SK-N-SH (cell line): ENCODE measurements at regions not wholly inside any gene's neighbourhood (a gene's known extent, or its start where the extent isn't known, plus 50 kb on each side); places are given as distances from the start of the nearest gene placed in this dataset.

Experiments used
- CTCF ChIA-PET: fragments of 300-600, 350-600 bp; formaldehyde crosslinking; extraction: SDS; loops from one replicate; lab custom pipeline; 2021; lab: Yijun Ruan, JAX
- POLR2A ChIA-PET: fragments of 350-600 bp; sonication (Branson Sonifier 250); formaldehyde crosslinking; extraction: SDS; loops from one replicate; lab custom pipeline; 2020; ENCODE audit warnings: antibody characterized with exemption, inconsistent platforms; lab: Yijun Ruan, JAX
- DNase-seq: peaks from one replicate; pipeline ENCODE4 v3.0.0; 2012
- H2AFZ ChIP-seq: fragments of 200-600 bp; sonication (generic); 2 replicates; pipeline ENCODE4 v1.8.1; 2016; ENCODE audit warnings: antibody characterized with exemption, mild to moderate bottlenecking, low read depth
- H3F3A ChIP-seq: fragments of 200-600 bp; sonication (generic); replicated peaks from 2 replicates; pipeline ENCODE3; 2016; ENCODE audit warnings: antibody characterized with exemption, mild to moderate bottlenecking; ENCODE audit not compliant: insufficient read depth
- H3K27ac ChIP-seq, 2 experiments: fragments of 200-500 bp in 1 of 2; fragments of 200-600 bp in 1 of 2; sonication (Bioruptor generic) in 1 of 2; sonication (generic), shearing (Covaris generic) in 1 of 2; 2 replicates each; pipeline versions ENCODE4 v1.5.1 to v1.6.1; 2014 to 2016; ENCODE audit warnings: low read depth in 2 of 2, inconsistent platforms in 1 of 2, low read length in 1 of 2, mild to moderate bottlenecking in 1 of 2, mixed read lengths in 1 of 2
- H3K27me3 ChIP-seq: fragments of 200-600 bp; sonication (generic), shearing (Covaris generic); 2 replicates; pipeline ENCODE4 v1.6.1; 2016; ENCODE audit warnings: mixed run types; ENCODE audit not compliant: insufficient read depth
- H3K36me3 ChIP-seq, 2 experiments: fragments of 200-500 bp in 1 of 2; fragments of 200-600 bp in 1 of 2; sonication (Bioruptor generic) in 1 of 2; sonication (generic) in 1 of 2; replicated peaks in 1 of 2; 2 replicates each; pipeline versions ENCODE3 to v1.5.1; 2014 to 2016; ENCODE audit warnings: low read length in 1 of 2, mild to moderate bottlenecking in 1 of 2; ENCODE audit not compliant: insufficient read depth in 2 of 2, control insufficient read depth in 1 of 2
- H3K4me1 ChIP-seq, 2 experiments: fragments of 200-500 bp in 1 of 2; fragments of 200-600 bp in 1 of 2; sonication (Bioruptor generic) in 1 of 2; sonication (generic), shearing (Covaris generic) in 1 of 2; 2 replicates each; pipeline versions ENCODE4 v1.5.1 to v1.6.1; 2014 to 2016; ENCODE audit warnings: low read depth in 1 of 2, low read length in 1 of 2, mixed run types in 1 of 2; ENCODE audit not compliant: insufficient read depth in 2 of 2, control insufficient read depth in 1 of 2
- H3K4me2 ChIP-seq: fragments of 200-600 bp; sonication (generic), shearing (Covaris generic); 2 replicates; pipeline ENCODE4 v1.6.1; 2017; ENCODE audit warnings: mixed run types
- H3K4me3 ChIP-seq, 2 experiments: fragments of 200-500 bp in 1 of 2; fragments of 200-600 bp in 1 of 2; sonication (Bioruptor generic) in 1 of 2; sonication (generic), shearing (Covaris generic) in 1 of 2; 2 replicates each; pipeline versions ENCODE4 v1.5.1 to v1.8.1; 2014 to 2016; ENCODE audit warnings: low read depth in 2 of 2, inconsistent platforms in 1 of 2, low read length in 1 of 2, mild to moderate bottlenecking in 1 of 2, mixed read lengths in 1 of 2, moderate library complexity in 1 of 2
- H3K79me2 ChIP-seq: fragments of 200-600 bp; sonication (generic); 2 replicates; pipeline ENCODE4 v1.8.1; 2017; ENCODE audit warnings: mild to moderate bottlenecking; ENCODE audit not compliant: insufficient read depth
- H3K9ac ChIP-seq: fragments of 200-600 bp; sonication (generic); 2 replicates; pipeline ENCODE4 v1.6.1; 2017; ENCODE audit warnings: mixed run types
- H3K9me2 ChIP-seq: fragments of 200-600 bp; sonication (generic); 2 replicates; pipeline ENCODE4 v1.6.1; 2017; ENCODE audit warnings: mixed run types
- H3K9me3 ChIP-seq: fragments of 200-600 bp; sonication (generic); 2 replicates; pipeline ENCODE4 v1.6.1; 2017; ENCODE audit warnings: mixed run types, mild to moderate bottlenecking, moderate library complexity
- H4K20me1 ChIP-seq: fragments of 200-600 bp; sonication (generic); 2 replicates; pipeline ENCODE4 v1.6.1; 2017; ENCODE audit warnings: mild to moderate bottlenecking, mixed run types; ENCODE audit not compliant: insufficient read depth
- CHD2 ChIP-seq: fragments of 150-350 bp; IDR thresholded peaks from 2 replicates; pipeline ENCODE4 v1.6.1; 2018; ENCODE audit warnings: low read length; ENCODE audit not compliant: partially characterized antibody
- ELF1 ChIP-seq: IDR thresholded peaks from 2 replicates; pipeline ENCODE4 v1.4.0; 2012
- EZH2phosphoT487 ChIP-seq: fragments of 200-600 bp; sonication (generic); IDR thresholded peaks from 2 replicates; pipeline ENCODE4 v1.6.1; 2017; ENCODE audit warnings: low read depth, mixed run types, mild to moderate bottlenecking, antibody characterized with exemption, moderate library complexity, borderline replicate concordance
- FOXM1 ChIP-seq: IDR thresholded peaks from 2 replicates; pipeline ENCODE4 v1.4.0; 2012; ENCODE audit warnings: low read depth, mild to moderate bottlenecking
- GABPA ChIP-seq: IDR thresholded peaks from 2 replicates; pipeline ENCODE4 v1.4.0; 2012; ENCODE audit warnings: low read depth, mild to moderate bottlenecking
- JUND ChIP-seq: IDR thresholded peaks from 2 replicates; pipeline ENCODE4 v1.4.0; 2012
- MEF2A ChIP-seq: IDR thresholded peaks from 2 replicates; pipeline ENCODE4 v1.4.0; 2012; ENCODE audit warnings: low read depth, borderline replicate concordance
- MXI1 ChIP-seq: IDR thresholded peaks from 2 replicates; pipeline ENCODE4 v1.6.1; 2012; ENCODE audit warnings: mild to moderate bottlenecking, low read depth, low read length, improper control_type of control experiment
- NFIC ChIP-seq: IDR thresholded peaks from 2 replicates; pipeline ENCODE4 v1.4.0; 2012; ENCODE audit warnings: borderline replicate concordance
- NRF1 ChIP-seq: IDR thresholded peaks from 2 replicates; pipeline ENCODE4 v1.6.1; 2012; ENCODE audit warnings: low read depth, mild to moderate bottlenecking, low read length
- POLR2AphosphoS5 ChIP-seq: IDR thresholded peaks from 2 replicates; pipeline ENCODE4 v1.6.1; 2012; ENCODE audit warnings: low read depth, low read length
- RAD21 ChIP-seq: IDR thresholded peaks from 2 replicates; pipeline ENCODE4 v1.6.1; 2012; ENCODE audit warnings: mild to moderate bottlenecking, low read length
- RCOR1 ChIP-seq: fragments of 150-350 bp; IDR thresholded peaks from 2 replicates; pipeline ENCODE4 v1.6.1; 2017; ENCODE audit warnings: antibody characterized with exemption, low read length
- RFX5 ChIP-seq: IDR thresholded peaks from 2 replicates; pipeline ENCODE4 v1.6.1; 2012; ENCODE audit warnings: mild to moderate bottlenecking, improper control_type of control experiment, low read length
- RXRA ChIP-seq: IDR thresholded peaks from 2 replicates; pipeline ENCODE4 v1.4.0; 2012; ENCODE audit warnings: low read depth, mild to moderate bottlenecking, borderline replicate concordance
- SIN3A ChIP-seq: IDR thresholded peaks from 2 replicates; pipeline ENCODE4 v1.6.1; 2012; ENCODE audit warnings: low read depth, mild to moderate bottlenecking, low read length, moderate library complexity, borderline replicate concordance
- TAF1 ChIP-seq: IDR thresholded peaks from 2 replicates; pipeline ENCODE4 v1.6.1; 2012; ENCODE audit warnings: low read depth, mild to moderate bottlenecking, low read length, moderate library complexity, borderline replicate concordance
- TCF12 ChIP-seq: IDR thresholded peaks from 2 replicates; pipeline ENCODE4 v1.4.0; 2012
- WGBS: methylation state at CpG from one replicate; pipeline ENCODE4 v1.1.6; 2017; ENCODE audit warnings: low lambda C conversion rate; 5-methylcytosine and 5-hydroxymethylcytosine counted together
- TF ChIP-seq, protein P1 (sequence below): fragments of 200-600 bp; sonication (generic); IDR thresholded peaks from 2 replicates; pipeline ENCODE4 v1.6.1; 2017; ENCODE audit warnings: antibody characterized with exemption, mild to moderate bottlenecking, moderate library complexity
- TF ChIP-seq, protein P2 (sequence below): IDR thresholded peaks from 2 replicates; pipeline ENCODE4; 2012
- TF ChIP-seq, protein P3 (sequence below): IDR thresholded peaks from 2 replicates; pipeline ENCODE4 v1.4.0; 2012; ENCODE audit warnings: low read depth
- TF ChIP-seq, protein P4 (sequence below): fragments of 150-350 bp; IDR thresholded peaks from 2 replicates; pipeline ENCODE4 v1.6.1; 2016; ENCODE audit warnings: mild to moderate bottlenecking, low read depth, low read length
- TF ChIP-seq, protein P5 (sequence below): IDR thresholded peaks from 2 replicates; pipeline ENCODE4 v1.4.0; 2012; ENCODE audit warnings: low read depth, borderline replicate concordance

DNA sequence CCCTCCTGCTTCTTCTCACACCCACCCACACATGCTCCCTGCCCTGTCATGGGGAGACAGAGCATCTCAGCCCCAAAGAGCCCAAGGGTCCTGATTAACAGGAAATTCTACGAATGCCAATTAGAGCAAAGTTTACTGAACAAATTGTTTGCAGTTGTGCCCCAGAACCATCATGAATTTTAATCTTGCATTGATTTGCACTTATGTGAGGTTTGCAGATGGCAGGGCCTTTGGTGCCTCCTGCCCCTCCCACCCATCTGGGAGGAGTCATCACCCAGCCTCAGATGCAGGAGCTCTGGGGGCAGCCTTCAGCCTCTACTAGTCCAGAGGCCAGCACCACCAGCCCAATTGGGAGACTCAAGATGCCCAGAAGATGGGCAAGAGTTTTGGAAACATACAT lies 80.8 kb downstream of the PCDH1 start:
- no peak overlapping the region for H3K27ac ChIP-seq
- peaks cover 0 to 13% of the 10 kb centered on the region in 2 experiments; a peak in 2 of 4 replicates for H3K4me1 ChIP-seq
- no peaks in the 10 kb centered on the region for H3K27me3 ChIP-seq
- no peak overlapping the region for H3K9ac ChIP-seq
- no peak for DNase-seq
- H3K9me3 ChIP-seq: no peaks in the 10 kb centered on the region
- TF ChIP-seq SIN3A: no peak
- TF ChIP-seq TCF12: no peak
- no peak for TF ChIP-seq GABPA
- no peak for TF ChIP-seq EZH2phosphoT487
- no peak for TF ChIP-seq NRF1
- TF ChIP-seq, all 33 proteins: peak for 0
- Histone ChIP-seq H3F3A (no peaks in the 10 kb centered on the region), H3K4me3 (no peak overlapping the region), H3K79me2 (no peaks in the 10 kb centered on the region), H3K9me2 (no peaks in the 10 kb centered on the region), H4K20me1 (no peaks in the 10 kb centered on the region), H3K4me2 (no peak overlapping the region), H3K36me3 (no peaks in the 10 kb centered on the region), H2AFZ (no peak overlapping the region)
- ChIA-PET POLR2A (no interaction called here), CTCF (interaction anchor here (2.0 to 3.2 kb wide), 2 partner anchors 18 to 40 kb away, joined by 9 to 14 read pairs; no protein-coding TSS in a partner anchor)
- WGBS: 31% methylated on average over 1 of the region's 1 CpG

DNA sequence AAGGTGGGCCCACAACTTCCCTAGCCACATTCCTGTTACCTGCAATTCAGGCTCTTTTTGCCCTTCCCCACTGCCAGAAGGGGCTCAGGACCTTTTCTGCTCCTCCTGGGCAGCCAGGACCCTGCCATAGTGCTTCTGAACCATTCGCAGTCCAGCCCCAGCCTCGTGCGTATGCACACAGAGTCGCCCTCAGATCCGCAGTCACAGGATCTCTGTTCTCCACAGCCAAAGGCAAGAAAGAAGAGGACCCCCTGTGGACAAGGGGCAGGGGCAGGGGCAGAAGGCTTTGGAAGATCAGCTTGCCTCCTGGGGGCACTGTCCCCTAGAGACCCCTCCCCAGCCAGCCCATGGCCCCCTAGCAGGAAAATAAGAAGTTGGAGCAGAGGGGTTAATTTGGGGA lies 82.8 kb downstream of the PCDH1 start:
- peaks cover 1% of the 10 kb centered on the region; the same call in 1 of the 2 replicates for H3K27me3 ChIP-seq
- H3K9me3 ChIP-seq: no peaks in the 10 kb centered on the region
- H4K20me1 ChIP-seq: no peaks in the 10 kb centered on the region
- no peak overlapping the region for H3K9ac ChIP-seq
- H3K36me3 ChIP-seq: no peaks in the 10 kb centered on the region
- no peak for DNase-seq
- TF ChIP-seq SIN3A (no peak), NFIC (no peak), MEF2A (no peak), JUND (no peak), RAD21 (no peak), RXRA (no peak), FOXM1 (no peak), POLR2AphosphoS5 (no peak), MXI1 (no peak), CHD2 (no peak), TAF1 (no peak), ELF1 (no peak), RFX5 (no peak), RCOR1 (no peak), GABPA (no peak)
- TF ChIP-seq, protein P1, sequence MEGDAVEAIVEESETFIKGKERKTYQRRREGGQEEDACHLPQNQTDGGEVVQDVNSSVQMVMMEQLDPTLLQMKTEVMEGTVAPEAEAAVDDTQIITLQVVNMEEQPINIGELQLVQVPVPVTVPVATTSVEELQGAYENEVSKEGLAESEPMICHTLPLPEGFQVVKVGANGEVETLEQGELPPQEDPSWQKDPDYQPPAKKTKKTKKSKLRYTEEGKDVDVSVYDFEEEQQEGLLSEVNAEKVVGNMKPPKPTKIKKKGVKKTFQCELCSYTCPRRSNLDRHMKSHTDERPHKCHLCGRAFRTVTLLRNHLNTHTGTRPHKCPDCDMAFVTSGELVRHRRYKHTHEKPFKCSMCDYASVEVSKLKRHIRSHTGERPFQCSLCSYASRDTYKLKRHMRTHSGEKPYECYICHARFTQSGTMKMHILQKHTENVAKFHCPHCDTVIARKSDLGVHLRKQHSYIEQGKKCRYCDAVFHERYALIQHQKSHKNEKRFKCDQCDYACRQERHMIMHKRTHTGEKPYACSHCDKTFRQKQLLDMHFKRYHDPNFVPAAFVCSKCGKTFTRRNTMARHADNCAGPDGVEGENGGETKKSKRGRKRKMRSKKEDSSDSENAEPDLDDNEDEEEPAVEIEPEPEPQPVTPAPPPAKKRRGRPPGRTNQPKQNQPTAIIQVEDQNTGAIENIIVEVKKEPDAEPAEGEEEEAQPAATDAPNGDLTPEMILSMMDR: no peak
- TF ChIP-seq, protein P2, sequence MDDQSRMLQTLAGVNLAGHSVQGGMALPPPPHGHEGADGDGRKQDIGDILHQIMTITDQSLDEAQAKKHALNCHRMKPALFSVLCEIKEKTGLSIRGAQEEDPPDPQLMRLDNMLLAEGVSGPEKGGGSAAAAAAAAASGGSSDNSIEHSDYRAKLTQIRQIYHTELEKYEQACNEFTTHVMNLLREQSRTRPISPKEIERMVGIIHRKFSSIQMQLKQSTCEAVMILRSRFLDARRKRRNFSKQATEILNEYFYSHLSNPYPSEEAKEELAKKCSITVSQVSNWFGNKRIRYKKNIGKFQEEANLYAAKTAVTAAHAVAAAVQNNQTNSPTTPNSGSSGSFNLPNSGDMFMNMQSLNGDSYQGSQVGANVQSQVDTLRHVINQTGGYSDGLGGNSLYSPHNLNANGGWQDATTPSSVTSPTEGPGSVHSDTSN: no peak
- TF ChIP-seq, protein P3, sequence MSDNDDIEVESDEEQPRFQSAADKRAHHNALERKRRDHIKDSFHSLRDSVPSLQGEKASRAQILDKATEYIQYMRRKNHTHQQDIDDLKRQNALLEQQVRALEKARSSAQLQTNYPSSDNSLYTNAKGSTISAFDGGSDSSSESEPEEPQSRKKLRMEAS: no peak
- TF ChIP-seq, protein P4, sequence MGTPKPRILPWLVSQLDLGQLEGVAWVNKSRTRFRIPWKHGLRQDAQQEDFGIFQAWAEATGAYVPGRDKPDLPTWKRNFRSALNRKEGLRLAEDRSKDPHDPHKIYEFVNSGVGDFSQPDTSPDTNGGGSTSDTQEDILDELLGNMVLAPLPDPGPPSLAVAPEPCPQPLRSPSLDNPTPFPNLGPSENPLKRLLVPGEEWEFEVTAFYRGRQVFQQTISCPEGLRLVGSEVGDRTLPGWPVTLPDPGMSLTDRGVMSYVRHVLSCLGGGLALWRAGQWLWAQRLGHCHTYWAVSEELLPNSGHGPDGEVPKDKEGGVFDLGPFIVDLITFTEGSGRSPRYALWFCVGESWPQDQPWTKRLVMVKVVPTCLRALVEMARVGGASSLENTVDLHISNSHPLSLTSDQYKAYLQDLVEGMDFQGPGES: no peak
- TF ChIP-seq, protein P5, sequence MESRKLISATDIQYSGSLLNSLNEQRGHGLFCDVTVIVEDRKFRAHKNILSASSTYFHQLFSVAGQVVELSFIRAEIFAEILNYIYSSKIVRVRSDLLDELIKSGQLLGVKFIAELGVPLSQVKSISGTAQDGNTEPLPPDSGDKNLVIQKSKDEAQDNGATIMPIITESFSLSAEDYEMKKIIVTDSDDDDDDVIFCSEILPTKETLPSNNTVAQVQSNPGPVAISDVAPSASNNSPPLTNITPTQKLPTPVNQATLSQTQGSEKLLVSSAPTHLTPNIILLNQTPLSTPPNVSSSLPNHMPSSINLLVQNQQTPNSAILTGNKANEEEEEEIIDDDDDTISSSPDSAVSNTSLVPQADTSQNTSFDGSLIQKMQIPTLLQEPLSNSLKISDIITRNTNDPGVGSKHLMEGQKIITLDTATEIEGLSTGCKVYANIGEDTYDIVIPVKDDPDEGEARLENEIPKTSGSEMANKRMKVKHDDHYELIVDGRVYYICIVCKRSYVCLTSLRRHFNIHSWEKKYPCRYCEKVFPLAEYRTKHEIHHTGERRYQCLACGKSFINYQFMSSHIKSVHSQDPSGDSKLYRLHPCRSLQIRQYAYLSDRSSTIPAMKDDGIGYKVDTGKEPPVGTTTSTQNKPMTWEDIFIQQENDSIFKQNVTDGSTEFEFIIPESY: no peak
- CTCF ChIA-PET: interaction anchor here (0.9 to 4.2 kb wide), 6 partner anchors 16 to 94 kb away, joined by 3 to 21 read pairs (median 4); no protein-coding TSS in a partner anchor
- no peaks in the 10 kb centered on the region for H3F3A ChIP-seq
- no peaks in the 10 kb centered on the region for H3K9me2 ChIP-seq
- no peak overlapping the region for H3K27ac ChIP-seq
- H3K4me2 ChIP-seq: no peak overlapping the region
- H3K79me2 ChIP-seq: no peaks in the 10 kb centered on the region
- H2AFZ ChIP-seq: no peak overlapping the region
- H3K4me3 ChIP-seq: no peak overlapping the region
- POLR2A ChIA-PET: interaction anchor here (0.6 kb wide), 1 partner anchor 86 kb away, joined by 3 read pairs; no protein-coding TSS in a partner anchor
- H3K4me1 ChIP-seq: peaks cover 0 to 6% of the 10 kb centered on the region in 2 experiments; a peak in 2 of 4 replicates
- WGBS: 72% methylated on average over 5 of the region's 5 CpGs
